Choroid plexus epithelial cell (primary cell): ENCODE measurements at regions not wholly inside any gene's neighbourhood (a gene's known extent, or its start where the extent isn't known, plus 50 kb on each side); places are given as distances from the start of the nearest gene placed in this dataset.
"Not testable (repeated sequence)": the region's sequence is repeated elsewhere in the genome, so short reads cannot be mapped to it uniquely, and the experiment has no call there.

ENCODE experiments used
- DNase-seq: peaks from one replicate; pipeline ENCODE4 v3.0.0-alpha.2; 2010; ENCODE audit warnings: low read depth
- H3K4me3 ChIP-seq: 2 replicates; pipeline ENCODE4 v1.5.1; 2011; ENCODE audit warnings: low read depth, mild to moderate bottlenecking, control low read depth, low read length, moderate library complexity
- TF ChIP-seq, protein P1 (sequence below): conservative IDR thresholded peaks from 2 replicates; pipeline ENCODE4 v1.5.1; 2011; ENCODE audit warnings: low read depth, mild to moderate bottlenecking, control low read depth, inconsistent platforms, low read length, moderate library complexity

DNA sequence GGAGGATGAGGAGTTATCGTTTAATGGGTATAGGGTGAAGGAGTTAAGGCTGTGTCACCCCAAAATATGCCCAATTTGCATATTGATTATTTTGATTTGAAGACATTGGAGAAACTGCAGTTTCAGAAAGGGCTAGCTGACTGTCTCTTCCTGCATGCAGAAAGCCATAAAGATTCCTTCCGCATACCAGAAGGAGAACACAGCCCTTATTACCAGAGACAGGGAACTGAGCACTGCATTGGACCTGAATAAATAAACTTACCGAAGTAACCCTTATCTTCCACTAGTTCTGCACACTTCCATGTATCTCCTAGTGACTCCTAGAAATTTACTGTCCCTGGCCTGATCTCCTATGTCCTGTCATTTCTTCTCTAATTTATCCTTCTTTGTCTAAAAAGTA is 821.9 kb upstream of the AUTS2 start:
- TF ChIP-seq, protein P1, sequence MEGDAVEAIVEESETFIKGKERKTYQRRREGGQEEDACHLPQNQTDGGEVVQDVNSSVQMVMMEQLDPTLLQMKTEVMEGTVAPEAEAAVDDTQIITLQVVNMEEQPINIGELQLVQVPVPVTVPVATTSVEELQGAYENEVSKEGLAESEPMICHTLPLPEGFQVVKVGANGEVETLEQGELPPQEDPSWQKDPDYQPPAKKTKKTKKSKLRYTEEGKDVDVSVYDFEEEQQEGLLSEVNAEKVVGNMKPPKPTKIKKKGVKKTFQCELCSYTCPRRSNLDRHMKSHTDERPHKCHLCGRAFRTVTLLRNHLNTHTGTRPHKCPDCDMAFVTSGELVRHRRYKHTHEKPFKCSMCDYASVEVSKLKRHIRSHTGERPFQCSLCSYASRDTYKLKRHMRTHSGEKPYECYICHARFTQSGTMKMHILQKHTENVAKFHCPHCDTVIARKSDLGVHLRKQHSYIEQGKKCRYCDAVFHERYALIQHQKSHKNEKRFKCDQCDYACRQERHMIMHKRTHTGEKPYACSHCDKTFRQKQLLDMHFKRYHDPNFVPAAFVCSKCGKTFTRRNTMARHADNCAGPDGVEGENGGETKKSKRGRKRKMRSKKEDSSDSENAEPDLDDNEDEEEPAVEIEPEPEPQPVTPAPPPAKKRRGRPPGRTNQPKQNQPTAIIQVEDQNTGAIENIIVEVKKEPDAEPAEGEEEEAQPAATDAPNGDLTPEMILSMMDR, result no peak
- peak; percentile 13 for DNase-seq
- H3K4me3 ChIP-seq, result no peak overlapping the region

DNA sequence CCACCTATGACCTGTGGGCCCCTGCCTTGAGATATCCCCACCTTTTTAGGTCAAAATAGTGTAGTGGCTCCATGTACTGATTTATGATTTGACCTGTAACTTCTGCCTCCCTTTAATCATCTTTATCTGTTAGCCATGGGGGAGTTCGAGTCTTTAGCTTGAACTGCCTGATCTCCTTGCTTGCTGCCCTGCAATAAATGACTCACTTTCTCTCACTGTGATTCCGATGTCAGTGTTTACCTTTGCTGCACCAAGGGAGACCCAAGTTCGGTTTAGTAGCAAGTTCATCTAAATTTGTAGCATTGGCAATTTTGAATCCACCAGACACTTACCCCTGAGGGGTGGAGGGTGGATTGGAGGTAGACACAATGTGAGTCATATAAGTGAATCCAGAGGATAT is 814.6 kb upstream of the AUTS2 start:
- H3K4me3 ChIP-seq, result no peak overlapping the region
- TF ChIP-seq, protein P1, result no peak
- peak; percentile 27 for DNase-seq

DNA sequence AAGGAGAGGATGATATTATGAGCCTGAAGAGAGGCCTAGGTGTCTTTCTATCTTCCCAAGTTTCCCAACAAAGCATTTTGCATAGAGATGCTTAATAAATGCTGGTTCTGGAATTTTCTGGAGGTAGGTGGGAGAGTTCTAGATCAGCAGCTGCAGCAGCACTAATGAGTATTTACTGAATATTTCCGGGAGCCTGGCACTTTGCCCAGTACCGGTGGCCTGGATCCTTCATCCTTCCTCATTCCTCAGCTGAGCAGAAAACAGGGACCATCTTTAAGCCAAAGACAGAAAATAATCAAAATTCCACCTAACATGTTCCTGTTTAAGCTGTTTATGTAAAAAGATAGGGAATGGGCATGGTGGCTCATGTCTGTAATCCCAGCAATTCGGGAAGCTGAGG is 813.2 kb upstream of the AUTS2 start:
- peak; percentile 7 for DNase-seq
- no peak overlapping the region for H3K4me3 ChIP-seq
- TF ChIP-seq, protein P1, result no peak

DNA sequence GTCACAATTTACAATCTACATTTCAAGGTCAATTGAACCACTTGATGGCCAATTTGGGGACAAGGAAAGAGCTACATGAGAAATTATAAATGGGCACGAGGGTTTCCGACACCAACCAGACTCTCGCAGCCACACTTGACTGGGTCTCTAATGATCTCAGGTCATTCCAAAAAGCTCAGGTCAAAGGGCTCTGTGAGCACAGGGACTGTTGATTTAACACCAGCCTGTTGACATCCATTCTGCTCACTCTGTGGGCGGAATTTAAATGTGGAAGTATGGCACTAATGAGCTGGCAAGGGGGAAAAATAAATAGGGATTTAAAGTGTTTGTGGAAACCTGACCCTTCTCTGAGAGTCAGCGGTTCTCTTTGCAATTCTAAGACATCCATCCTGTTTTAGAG is 810.7 kb upstream of the AUTS2 start:
- TF ChIP-seq, protein P1, result no peak
- no peak for DNase-seq
- H3K4me3 ChIP-seq, result no peak overlapping the region

DNA sequence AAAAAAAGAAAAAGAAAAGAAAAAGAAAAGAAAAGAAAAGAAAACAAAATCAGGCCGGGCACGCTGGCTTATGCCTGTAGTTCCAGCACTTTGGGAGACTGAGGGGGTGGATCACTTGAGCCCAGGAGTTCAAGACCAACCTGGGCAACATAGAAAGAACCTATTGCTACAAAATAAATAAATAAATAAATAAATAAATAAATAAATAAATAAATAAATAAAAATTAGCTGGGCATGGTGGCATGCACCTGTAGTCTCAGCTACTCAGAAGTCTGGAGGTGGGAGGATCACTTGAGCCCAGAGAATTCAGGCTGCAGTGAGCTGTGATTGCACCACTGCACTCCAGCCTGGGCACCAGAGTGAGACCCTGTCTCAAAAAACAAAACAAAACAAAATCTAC is 809.7 kb upstream of the AUTS2 start:
- not testable (repeated sequence) for DNase-seq, H3K4me3 ChIP-seq

DNA sequence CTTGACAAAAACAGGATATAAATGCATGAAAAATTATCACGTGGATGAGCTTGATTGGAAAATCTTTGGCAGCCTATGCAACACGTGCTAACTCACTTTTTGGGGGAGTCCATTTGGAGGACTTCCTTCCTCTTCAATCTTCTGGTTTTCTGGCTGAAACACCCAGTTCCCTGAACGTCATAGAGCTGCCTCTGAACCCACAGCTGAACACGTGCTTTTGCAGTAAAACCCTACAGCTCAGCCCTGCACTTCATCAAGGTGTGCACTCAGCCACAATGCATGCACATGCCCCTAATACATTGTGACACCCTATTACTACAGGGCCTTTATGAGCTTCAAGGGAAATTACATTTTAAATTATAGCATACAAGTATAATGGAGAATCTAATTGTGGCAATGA is 808.7 kb upstream of the AUTS2 start:
- H3K4me3 ChIP-seq, result no peak overlapping the region
- TF ChIP-seq, protein P1, result no peak
- no peak for DNase-seq

DNA sequence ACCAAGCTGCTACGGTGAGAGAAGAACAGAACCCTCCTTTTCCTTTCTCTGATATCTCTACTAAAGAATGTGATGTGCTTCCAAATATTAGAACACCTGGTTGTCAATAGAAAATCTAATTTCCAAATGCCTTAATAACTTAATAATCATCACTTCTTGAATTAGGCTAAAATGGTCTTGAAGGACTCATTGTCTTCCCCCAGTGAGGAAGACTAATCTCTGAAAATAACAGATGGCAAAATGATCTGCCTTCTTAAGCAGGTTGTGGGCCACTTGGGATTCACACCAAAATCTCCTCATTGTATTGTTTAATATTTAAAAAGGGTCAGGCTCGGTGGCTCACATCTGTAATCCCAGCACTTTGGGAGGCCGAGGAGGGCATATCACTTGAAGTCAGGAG is 805.9 kb upstream of the AUTS2 start:
- TF ChIP-seq, protein P1, result no peak
- no peak overlapping the region for H3K4me3 ChIP-seq
- DNase-seq, result no peak

DNA sequence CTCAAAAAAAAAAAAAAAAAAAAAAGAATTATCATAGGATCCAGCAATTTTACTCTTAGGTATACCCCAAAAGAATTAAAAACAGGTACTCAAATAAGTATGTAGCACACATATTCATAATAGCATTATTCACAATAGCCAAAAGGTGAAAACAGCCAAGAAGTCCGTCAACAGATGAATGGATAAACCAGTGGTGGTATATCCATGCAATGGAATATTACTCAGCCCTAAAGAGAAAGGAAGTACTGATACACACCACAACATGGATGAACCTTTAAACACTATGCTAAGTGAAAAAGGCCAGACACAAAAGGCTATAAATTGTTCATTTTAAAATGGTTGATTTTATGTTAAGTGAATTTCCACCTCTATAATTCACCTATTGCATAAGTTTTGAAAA is 804.8 kb upstream of the AUTS2 start:
- TF ChIP-seq, protein P1, result no peak
- H3K4me3 ChIP-seq, result no peak overlapping the region
- no peak for DNase-seq
